Liver (tissue), 8 donors: ENCODE measurements at regions not wholly inside any gene's neighbourhood (a gene's known extent, or its start where the extent isn't known, plus 50 kb on each side); places are given as distances from the start of the nearest gene placed in this dataset.

Source experiments
- DNase-seq: peaks from one replicate; pipeline ENCODE4 v3.0.0-alpha.2; 2017; ENCODE audit warnings: low spot score
- H3K27ac ChIP-seq, 2 donors: one replicate each; pipeline ENCODE4 v1.7.0; 2013; ENCODE audit warnings: inconsistent platforms in 2 of 2, low read length in 2 of 2, control low read depth in 1 of 2, low read depth in 1 of 2, mild to moderate bottlenecking in 1 of 2
- H3K27me3 ChIP-seq, 4 donors: one replicate each; pipeline versions ENCODE4 v1.6.1 to v1.7.0; 2013; ENCODE audit warnings: low read length in 3 of 4, inconsistent platforms in 1 of 4, mild to moderate bottlenecking in 1 of 4, moderate library complexity in 1 of 4; ENCODE audit not compliant: control insufficient read depth in 4 of 4, insufficient read depth in 4 of 4
- H3K36me3 ChIP-seq, 4 donors: one replicate each; pipeline versions ENCODE4 v1.6.1 to v1.7.0; 2013; ENCODE audit warnings: low read length in 3 of 4, mild to moderate bottlenecking in 3 of 4, low read depth in 1 of 4, moderate library complexity in 1 of 4; ENCODE audit not compliant: control insufficient read depth in 4 of 4, insufficient read depth in 3 of 4
- H3K4me1 ChIP-seq, 4 donors: one replicate each; pipeline versions ENCODE4 v1.6.1 to v1.7.0; 2013; ENCODE audit warnings: low read length in 3 of 4, mild to moderate bottlenecking in 3 of 4, moderate library complexity in 1 of 4; ENCODE audit not compliant: control insufficient read depth in 4 of 4, insufficient read depth in 4 of 4
- H3K4me3 ChIP-seq, 3 donors: one replicate each; pipeline versions ENCODE4 v1.6.1 to v1.7.0; 2013; ENCODE audit warnings: low read length in 3 of 3, control low read depth in 1 of 3, low read depth in 1 of 3, mild to moderate bottlenecking in 1 of 3
- H3K9ac ChIP-seq, 2 donors: one replicate each; pipeline ENCODE4 v1.7.0; 2013; ENCODE audit warnings: low read length in 2 of 2, mild to moderate bottlenecking in 2 of 2, moderate library complexity in 2 of 2, control low read depth in 1 of 2, low read depth in 1 of 2
- H3K9me3 ChIP-seq, 4 donors: one replicate each; pipeline versions ENCODE4 v1.6.1 to v1.7.0; 2013; ENCODE audit warnings: low read length in 3 of 4; ENCODE audit not compliant: control insufficient read depth in 4 of 4
- EGR1 ChIP-seq, 2 donors: IDR thresholded peaks; 2 replicates each; pipeline ENCODE4 v1.6.1; 2016 to 2018; ENCODE audit warnings: antibody characterized with exemption in 2 of 2, low read depth in 2 of 2
- FOXA2 ChIP-seq: IDR thresholded peaks from 2 replicates; pipeline ENCODE4 v1.6.1; 2016; ENCODE audit warnings: antibody characterized with exemption
- GABPA ChIP-seq, 2 donors: IDR thresholded peaks in 1 of 2; conservative IDR thresholded peaks in 1 of 2; 2 replicates each; pipeline ENCODE4 v1.6.1; 2016; ENCODE audit warnings: antibody characterized with exemption in 2 of 2, mild to moderate bottlenecking in 1 of 2, moderate library complexity in 1 of 2
- HNF4A ChIP-seq, 2 donors: conservative IDR thresholded peaks; 2 replicates each; pipeline ENCODE4 v1.6.1; 2016; ENCODE audit warnings: antibody characterized with exemption in 2 of 2, mild to moderate bottlenecking in 2 of 2
- HNF4G ChIP-seq: IDR thresholded peaks from 2 replicates; pipeline ENCODE4 v1.6.1; 2016; ENCODE audit warnings: antibody characterized with exemption
- JUND ChIP-seq, 2 donors: IDR thresholded peaks; 2 replicates each; pipeline ENCODE4 v1.6.1; 2016; ENCODE audit warnings: antibody characterized with exemption in 2 of 2
- NR2F2 ChIP-seq: IDR thresholded peaks from 2 replicates; pipeline ENCODE4 v1.6.1; 2016; ENCODE audit warnings: antibody characterized with exemption
- RAD21 ChIP-seq, 2 donors: IDR thresholded peaks; 2 replicates each; pipeline ENCODE4 v1.6.1; 2016; ENCODE audit warnings: antibody characterized with exemption in 2 of 2, mild to moderate bottlenecking in 2 of 2
- RXRA ChIP-seq, 2 donors: IDR thresholded peaks; 2 replicates each; pipeline ENCODE4 v1.6.1; 2017 to 2018; ENCODE audit warnings: antibody characterized with exemption in 2 of 2, mild to moderate bottlenecking in 1 of 2
- SP1 ChIP-seq: IDR thresholded peaks from 2 replicates; pipeline ENCODE4 v1.6.1; 2018; ENCODE audit warnings: antibody characterized with exemption, mild to moderate bottlenecking
- TAF1 ChIP-seq: conservative IDR thresholded peaks from 2 replicates; pipeline ENCODE4 v1.6.1; 2016; ENCODE audit warnings: antibody characterized with exemption, mild to moderate bottlenecking
- WGBS: extraction: QIAGEN DNeasy Blood & Tissue Kit; methylation state at CpG from one replicate; pipeline ENCODE4 v1.1.7; 2013; 5-methylcytosine and 5-hydroxymethylcytosine counted together
- TF ChIP-seq, protein P1 (sequence below): IDR thresholded peaks from 2 replicates; pipeline ENCODE4 v1.6.1; 2016; ENCODE audit warnings: antibody characterized with exemption, mild to moderate bottlenecking
- TF ChIP-seq, protein P2 (sequence below): IDR thresholded peaks from 2 replicates; pipeline ENCODE4 v1.6.1; 2016; ENCODE audit warnings: antibody characterized with exemption
- TF ChIP-seq, protein P3 (sequence below): fragments of 150-350 bp; IDR thresholded peaks from 2 replicates; pipeline ENCODE4 v1.5.1; 2017; ENCODE audit warnings: improper control_type of control experiment, low read depth, low read length; ENCODE audit not compliant: missing input control
- TF ChIP-seq, protein P4 (sequence below): IDR thresholded peaks from 2 replicates; pipeline ENCODE4 v1.6.1; 2016; ENCODE audit warnings: antibody characterized with exemption
- donor health status: healthy.
- donor health status: healthy.
- donor health status: healthy.
- donor health status: healthy.
- donor health status: healthy.

DNA sequence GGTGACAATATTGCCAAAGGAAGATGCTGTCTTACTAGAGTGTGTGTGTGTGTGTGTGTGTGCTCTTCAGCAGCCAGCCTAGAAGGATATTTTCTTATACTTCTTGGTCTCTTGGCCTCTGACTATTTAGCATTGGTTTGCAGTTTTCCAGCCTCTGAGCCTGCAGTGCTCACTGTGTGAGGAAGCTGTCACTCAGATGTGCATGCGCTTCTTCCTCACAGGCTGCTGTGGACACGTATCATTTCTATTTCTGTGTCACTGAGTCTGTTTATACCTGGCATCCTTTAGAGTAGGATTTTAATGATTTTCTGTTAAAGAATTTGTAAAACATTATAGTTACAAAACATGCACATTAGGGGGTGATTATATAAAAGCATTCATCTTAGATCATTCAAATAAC, 83.3 kb downstream of the ALDH8A1 start:
- Histone ChIP-seq H3K9me3 (no peaks in the 10 kb centered on the region), H3K4me1 (peaks cover 0 to 12% (median under 1%) of the 10 kb centered on the region in 4 donors), H3K9ac (no peak overlapping the region), H3K36me3 (no peaks in the 10 kb centered on the region), H3K27me3 (no peaks in the 10 kb centered on the region), H3K27ac (no peak overlapping the region), H3K4me3 (no peak overlapping the region)
- WGBS = 80% methylated on average over 2 of the region's 2 CpGs
- DNase-seq = no peak
- TF ChIP-seq RAD21 (IDR thresholded peaks at IDR 0.05) = no peak
- no peak for TF ChIP-seq EGR1 (IDR thresholded peaks at IDR 0.05; ENCODE audit: low read depth in 2 of 2)
- TF ChIP-seq, protein P1, sequence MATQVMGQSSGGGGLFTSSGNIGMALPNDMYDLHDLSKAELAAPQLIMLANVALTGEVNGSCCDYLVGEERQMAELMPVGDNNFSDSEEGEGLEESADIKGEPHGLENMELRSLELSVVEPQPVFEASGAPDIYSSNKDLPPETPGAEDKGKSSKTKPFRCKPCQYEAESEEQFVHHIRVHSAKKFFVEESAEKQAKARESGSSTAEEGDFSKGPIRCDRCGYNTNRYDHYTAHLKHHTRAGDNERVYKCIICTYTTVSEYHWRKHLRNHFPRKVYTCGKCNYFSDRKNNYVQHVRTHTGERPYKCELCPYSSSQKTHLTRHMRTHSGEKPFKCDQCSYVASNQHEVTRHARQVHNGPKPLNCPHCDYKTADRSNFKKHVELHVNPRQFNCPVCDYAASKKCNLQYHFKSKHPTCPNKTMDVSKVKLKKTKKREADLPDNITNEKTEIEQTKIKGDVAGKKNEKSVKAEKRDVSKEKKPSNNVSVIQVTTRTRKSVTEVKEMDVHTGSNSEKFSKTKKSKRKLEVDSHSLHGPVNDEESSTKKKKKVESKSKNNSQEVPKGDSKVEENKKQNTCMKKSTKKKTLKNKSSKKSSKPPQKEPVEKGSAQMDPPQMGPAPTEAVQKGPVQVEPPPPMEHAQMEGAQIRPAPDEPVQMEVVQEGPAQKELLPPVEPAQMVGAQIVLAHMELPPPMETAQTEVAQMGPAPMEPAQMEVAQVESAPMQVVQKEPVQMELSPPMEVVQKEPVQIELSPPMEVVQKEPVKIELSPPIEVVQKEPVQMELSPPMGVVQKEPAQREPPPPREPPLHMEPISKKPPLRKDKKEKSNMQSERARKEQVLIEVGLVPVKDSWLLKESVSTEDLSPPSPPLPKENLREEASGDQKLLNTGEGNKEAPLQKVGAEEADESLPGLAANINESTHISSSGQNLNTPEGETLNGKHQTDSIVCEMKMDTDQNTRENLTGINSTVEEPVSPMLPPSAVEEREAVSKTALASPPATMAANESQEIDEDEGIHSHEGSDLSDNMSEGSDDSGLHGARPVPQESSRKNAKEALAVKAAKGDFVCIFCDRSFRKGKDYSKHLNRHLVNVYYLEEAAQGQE = no peak

DNA sequence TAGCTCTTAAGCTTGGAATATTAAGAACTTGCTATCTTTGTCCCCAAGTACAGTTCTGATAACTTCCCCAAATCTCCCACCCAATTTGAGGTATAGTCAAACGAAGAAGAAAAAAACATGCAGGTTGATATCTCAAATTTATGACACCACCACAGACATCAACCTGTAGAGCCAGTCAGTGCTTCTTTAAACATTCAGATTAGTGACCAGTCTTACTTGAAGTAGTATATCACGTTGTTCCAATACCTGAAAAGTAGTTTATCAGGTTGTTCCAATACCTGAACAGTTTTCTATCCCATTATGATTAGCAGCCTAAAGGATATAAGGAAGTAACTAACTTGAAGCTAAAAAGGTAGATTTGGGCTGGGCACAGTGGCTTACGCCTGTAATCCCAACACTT, 85.3 kb downstream of the ALDH8A1 start:
- Histone ChIP-seq H3K27me3 (no peaks in the 10 kb centered on the region), H3K4me3 (no peak overlapping the region), H3K36me3 (no peaks in the 10 kb centered on the region), H3K27ac (peak overlapping the region; percentile 92 to 95), H3K4me1 (peaks cover 0 to 12% (median under 1%) of the 10 kb centered on the region in 4 donors), H3K9ac (peak overlapping the region in 1 of 2 donors; percentile 90), H3K9me3 (no peaks in the 10 kb centered on the region)
- 82% methylated on average over 3 of the region's 3 CpGs for WGBS
- no peak for DNase-seq
- TF ChIP-seq HNF4A (conservative IDR thresholded peaks at IDR 0.05) = no peak
- TF ChIP-seq, protein P2, sequence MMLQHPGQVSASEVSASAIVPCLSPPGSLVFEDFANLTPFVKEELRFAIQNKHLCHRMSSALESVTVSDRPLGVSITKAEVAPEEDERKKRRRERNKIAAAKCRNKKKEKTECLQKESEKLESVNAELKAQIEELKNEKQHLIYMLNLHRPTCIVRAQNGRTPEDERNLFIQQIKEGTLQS = no peak
- TF ChIP-seq, protein P1 = no peak
- TF ChIP-seq, protein P3, sequence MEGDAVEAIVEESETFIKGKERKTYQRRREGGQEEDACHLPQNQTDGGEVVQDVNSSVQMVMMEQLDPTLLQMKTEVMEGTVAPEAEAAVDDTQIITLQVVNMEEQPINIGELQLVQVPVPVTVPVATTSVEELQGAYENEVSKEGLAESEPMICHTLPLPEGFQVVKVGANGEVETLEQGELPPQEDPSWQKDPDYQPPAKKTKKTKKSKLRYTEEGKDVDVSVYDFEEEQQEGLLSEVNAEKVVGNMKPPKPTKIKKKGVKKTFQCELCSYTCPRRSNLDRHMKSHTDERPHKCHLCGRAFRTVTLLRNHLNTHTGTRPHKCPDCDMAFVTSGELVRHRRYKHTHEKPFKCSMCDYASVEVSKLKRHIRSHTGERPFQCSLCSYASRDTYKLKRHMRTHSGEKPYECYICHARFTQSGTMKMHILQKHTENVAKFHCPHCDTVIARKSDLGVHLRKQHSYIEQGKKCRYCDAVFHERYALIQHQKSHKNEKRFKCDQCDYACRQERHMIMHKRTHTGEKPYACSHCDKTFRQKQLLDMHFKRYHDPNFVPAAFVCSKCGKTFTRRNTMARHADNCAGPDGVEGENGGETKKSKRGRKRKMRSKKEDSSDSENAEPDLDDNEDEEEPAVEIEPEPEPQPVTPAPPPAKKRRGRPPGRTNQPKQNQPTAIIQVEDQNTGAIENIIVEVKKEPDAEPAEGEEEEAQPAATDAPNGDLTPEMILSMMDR = no peak
- no peak for TF ChIP-seq RAD21 (IDR thresholded peaks at IDR 0.05)
- TF ChIP-seq, protein P4, sequence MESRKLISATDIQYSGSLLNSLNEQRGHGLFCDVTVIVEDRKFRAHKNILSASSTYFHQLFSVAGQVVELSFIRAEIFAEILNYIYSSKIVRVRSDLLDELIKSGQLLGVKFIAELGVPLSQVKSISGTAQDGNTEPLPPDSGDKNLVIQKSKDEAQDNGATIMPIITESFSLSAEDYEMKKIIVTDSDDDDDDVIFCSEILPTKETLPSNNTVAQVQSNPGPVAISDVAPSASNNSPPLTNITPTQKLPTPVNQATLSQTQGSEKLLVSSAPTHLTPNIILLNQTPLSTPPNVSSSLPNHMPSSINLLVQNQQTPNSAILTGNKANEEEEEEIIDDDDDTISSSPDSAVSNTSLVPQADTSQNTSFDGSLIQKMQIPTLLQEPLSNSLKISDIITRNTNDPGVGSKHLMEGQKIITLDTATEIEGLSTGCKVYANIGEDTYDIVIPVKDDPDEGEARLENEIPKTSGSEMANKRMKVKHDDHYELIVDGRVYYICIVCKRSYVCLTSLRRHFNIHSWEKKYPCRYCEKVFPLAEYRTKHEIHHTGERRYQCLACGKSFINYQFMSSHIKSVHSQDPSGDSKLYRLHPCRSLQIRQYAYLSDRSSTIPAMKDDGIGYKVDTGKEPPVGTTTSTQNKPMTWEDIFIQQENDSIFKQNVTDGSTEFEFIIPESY = no peak
- TF ChIP-seq SP1 = no peak
- TF ChIP-seq NR2F2 = no peak
- TF ChIP-seq GABPA (IDR thresholded peaks at IDR 0.05 in 1 of 2, conservative IDR thresholded peaks at IDR 0.05 in 1 of 2) = no peak
- TF ChIP-seq FOXA2 = no peak
- no peak for TF ChIP-seq JUND (IDR thresholded peaks at IDR 0.05)
- no peak for TF ChIP-seq RXRA (IDR thresholded peaks at IDR 0.05)
- no peak for TF ChIP-seq HNF4G
- no peak for TF ChIP-seq TAF1
- TF ChIP-seq EGR1 (IDR thresholded peaks at IDR 0.05; ENCODE audit: low read depth in 2 of 2) = no peak
